ENCODE measurements at regions not wholly inside any gene's neighbourhood (a gene's known extent, or its start where the extent isn't known, plus 50 kb on each side); places are given as distances from the start of the nearest gene placed in this dataset.
"Not testable (repeated sequence)": the region's sequence is repeated elsewhere in the genome, so short reads cannot be mapped to it uniquely, and the experiment has no call there.

GRCh38 chr9:67418496-67419079, 426.2 kb upstream of the SPATA31A3 start:
- DNase-seq = not testable (repeated sequence)

GRCh38 chr9:67417341-67417983, 425.1 kb upstream of the SPATA31A3 start:
- DNase-seq = not testable (repeated sequence)

- not testable (repeated sequence) for DNase-seq
Measured at GRCh38 chr9:67416639-67417038, 424.3 kb upstream of the SPATA31A3 start.

GRCh38 chr9:67410606-67411220, 418.4 kb upstream of the SPATA31A3 start:
- not testable (repeated sequence) for DNase-seq

GRCh38 chr9:67403739-67404138, 411.4 kb upstream of the SPATA31A3 start:
- DNase-seq = not testable (repeated sequence)

GRCh38 chr9:67397731-67398130, 405.4 kb upstream of the SPATA31A3 start:
- DNase-seq = not testable (repeated sequence)

GRCh38 chr9:67394782-67395181, 402.4 kb upstream of the SPATA31A3 start:
- DNase-seq = not testable (repeated sequence)

- DNase-seq = not testable (repeated sequence)
Measured at GRCh38 chr9:67394038-67394437, 401.7 kb upstream of the SPATA31A3 start.

- DNase-seq = not testable (repeated sequence)
Measured at GRCh38 chr9:67369664-67370063, 377.3 kb upstream of the SPATA31A3 start.

- DNase-seq = not testable (repeated sequence)
Measured at GRCh38 chr9:67362325-67362724, 370.0 kb upstream of the SPATA31A3 start.

GRCh38 chr9:67353961-67354360, 361.6 kb upstream of the SPATA31A3 start:
- not testable (repeated sequence) for DNase-seq

GRCh38 chr9:67349424-67349759, 357.0 kb upstream of the SPATA31A3 start:
- DNase-seq = not testable (repeated sequence)

GRCh38 chr9:67348562-67349423, 356.4 kb upstream of the SPATA31A3 start:
- DNase-seq = not testable (repeated sequence)

- DNase-seq = not testable (repeated sequence)
Measured at GRCh38 chr9:67348094-67348493, 355.7 kb upstream of the SPATA31A3 start.

GRCh38 chr9:67339216-67339615, 346.9 kb upstream of the SPATA31A3 start:
- not testable (repeated sequence) for DNase-seq

GRCh38 chr9:67338201-67338600, 345.9 kb upstream of the SPATA31A3 start:
- peak; percentile 17 for DNase-seq

- DNase-seq = not testable (repeated sequence)
Measured at GRCh38 chr9:67334727-67335572, 342.6 kb upstream of the SPATA31A3 start.

GRCh38 chr9:67331634-67332033, 339.3 kb upstream of the SPATA31A3 start:
- DNase-seq = not testable (repeated sequence)

- not testable (repeated sequence) for DNase-seq
Measured at GRCh38 chr9:67313409-67313808, 321.1 kb upstream of the SPATA31A3 start.

- not testable (repeated sequence) for DNase-seq
Measured at GRCh38 chr9:67312504-67312903, 320.2 kb upstream of the SPATA31A3 start.

- DNase-seq = not testable (repeated sequence)
Measured at GRCh38 chr9:67307109-67307508, 314.8 kb upstream of the SPATA31A3 start.

- DNase-seq = not testable (repeated sequence)
Measured at GRCh38 chr9:67288797-67289196, 296.4 kb upstream of the SPATA31A3 start.

Measured in activated CD8-positive, alpha-beta memory T cell treated with anti-CD3 and anti-CD28 coated beads for 24 hours (primary cell).